Common myeloid progenitor, CD34-positive (primary cell): ENCODE measurements at regions not wholly inside any gene's neighbourhood (a gene's known extent, or its start where the extent isn't known, plus 50 kb on each side); places are given as distances from the start of the nearest gene placed in this dataset.
"Not testable (repeated sequence)": the region's sequence is repeated elsewhere in the genome, so short reads cannot be mapped to it uniquely, and the experiment has no call there.

Experiments used
- CTCF ChIA-PET: fragments of 350-600 bp; sonication (Branson Sonifier 250); formaldehyde crosslinking; loops from one replicate; lab custom pipeline; 2021; ENCODE audit warnings: antibody characterized with exemption; lab: Charles Lee
- POLR2A ChIA-PET: fragments of 350-600 bp; sonication (Branson Sonifier 250); formaldehyde crosslinking; loops from one replicate; lab custom pipeline; 2021; ENCODE audit warnings: antibody characterized with exemption; lab: Charles Lee
- DNase-seq, 3 donors: peaks; one replicate each; pipeline versions ENCODE4 v3.0.0 to v3.0.0-alpha.2; 2013
- H3K27ac ChIP-seq, 2 experiments: 1 replicate in 1 of 2; 2 replicates in 1 of 2; pipeline ENCODE4 v1.7.0; 2013; ENCODE audit warnings: inconsistent platforms in 2 of 2, low read length in 2 of 2, mild to moderate bottlenecking in 2 of 2, low read depth in 1 of 2, moderate library complexity in 1 of 2; ENCODE audit not compliant: severe bottlenecking in 2 of 2, insufficient read depth in 1 of 2, poor library complexity in 1 of 2
- H3K27me3 ChIP-seq, 5 experiments: replicated peaks in 2 of 5; 1 replicate in 3 of 5; 2 replicates in 2 of 5; pipeline versions ENCODE4 v1.6.1 to v1.7.0; 2013; ENCODE audit warnings: low read length in 4 of 5, mild to moderate bottlenecking in 2 of 5, moderate library complexity in 2 of 5, inconsistent platforms in 1 of 5; ENCODE audit not compliant: insufficient read depth in 5 of 5, control insufficient read depth in 4 of 5
- H3K36me3 ChIP-seq, 4 experiments: 1 replicate in 2 of 4; 2 replicates in 2 of 4; pipeline versions ENCODE4 v1.6.1 to v1.7.0; 2013; ENCODE audit warnings: low read length in 3 of 4, control low read depth in 1 of 4, mild to moderate bottlenecking in 1 of 4; ENCODE audit not compliant: control insufficient read depth in 4 of 4, insufficient read depth in 4 of 4
- H3K4me1 ChIP-seq, 4 experiments: 1 replicate in 3 of 4; 2 replicates in 1 of 4; pipeline versions ENCODE4 v1.6.1 to v1.7.1; 2013; ENCODE audit warnings: low read length in 3 of 4, mild to moderate bottlenecking in 3 of 4, control low read depth in 1 of 4, inconsistent platforms in 1 of 4, moderate library complexity in 1 of 4; ENCODE audit not compliant: control insufficient read depth in 4 of 4, insufficient read depth in 4 of 4; ENCODE audit errors: control extremely low read depth in 1 of 4
- H3K4me3 ChIP-seq, 7 experiments: 1 replicate in 4 of 7; 2 replicates in 3 of 7; pipeline versions ENCODE4 v1.5.1 to v1.7.0; 2013; ENCODE audit warnings: mild to moderate bottlenecking in 7 of 7, low read length in 6 of 7, moderate library complexity in 6 of 7, inconsistent platforms in 2 of 7, low read depth in 2 of 7, control low read depth in 1 of 7; ENCODE audit not compliant: insufficient read depth in 4 of 7, control insufficient read depth in 1 of 7; ENCODE audit errors: extremely low read depth in 1 of 7
- H3K9me3 ChIP-seq, 5 experiments: 1 replicate in 4 of 5; 2 replicates in 1 of 5; pipeline versions ENCODE4 v1.6.1 to v1.7.1; 2013; ENCODE audit warnings: low read length in 4 of 5, mild to moderate bottlenecking in 2 of 5, inconsistent platforms in 1 of 5, low read depth in 1 of 5, moderate library complexity in 1 of 5; ENCODE audit not compliant: control insufficient read depth in 4 of 5, insufficient read depth in 2 of 5; ENCODE audit errors: control extremely low read depth in 1 of 5
- WGBS: methylation state at CpG from one replicate; pipeline ENCODE4 v1.1.5; 2013; ENCODE audit not compliant: insufficient coverage; 5-methylcytosine and 5-hydroxymethylcytosine counted together

GRCh38 chr2:187180529-187180928 lies 267.5 kb downstream of the CALCRL start:
- no peak for DNase-seq
- Histone ChIP-seq H3K27ac (no peak overlapping the region), H3K9me3 (peaks cover 0 to 8% (median 3%) of the 10 kb centered on the region in 5 experiments), H3K36me3 (no peaks in the 10 kb centered on the region), H3K4me1 (no peaks in the 10 kb centered on the region), H3K4me3 (no peak overlapping the region), H3K27me3 (no peaks in the 10 kb centered on the region)
- ChIA-PET CTCF (no interaction called here), POLR2A (no interaction called here)
- 96% methylated on average over 3 of the region's 3 CpGs for WGBS

GRCh38 chr2:187178876-187179275 lies 269.2 kb downstream of the CALCRL start:
- H3K36me3 ChIP-seq, POLR2A ChIA-PET, CTCF ChIA-PET, DNase-seq, H3K27ac ChIP-seq, H3K4me3 ChIP-seq, H3K4me1 ChIP-seq, H3K27me3 ChIP-seq: not testable (repeated sequence)
- H3K9me3 ChIP-seq = peaks cover 0 to 13% (median 3%) of the 10 kb centered on the region in 5 experiments
- 92% methylated on average over 2 of the region's 3 CpGs for WGBS

GRCh38 chr2:187177253-187177652 lies 270.8 kb downstream of the CALCRL start:
- Histone ChIP-seq H3K27ac (no peak overlapping the region), H3K36me3 (no peaks in the 10 kb centered on the region), H3K4me1 (no peaks in the 10 kb centered on the region), H3K9me3 (peaks cover 0 to 20% (median 3%) of the 10 kb centered on the region in 5 experiments), H3K27me3 (no peaks in the 10 kb centered on the region), H3K4me3 (no peak overlapping the region)
- no peak for DNase-seq
- POLR2A ChIA-PET = no interaction called here
- CTCF ChIA-PET = interaction anchor here (1.0 kb wide), 1 partner anchor 120 kb away, joined by 3 read pairs; no protein-coding TSS in a partner anchor
- 100% methylated on average over 3 of the region's 10 CpGs for whole genome bisulfite sequencing

DNA sequence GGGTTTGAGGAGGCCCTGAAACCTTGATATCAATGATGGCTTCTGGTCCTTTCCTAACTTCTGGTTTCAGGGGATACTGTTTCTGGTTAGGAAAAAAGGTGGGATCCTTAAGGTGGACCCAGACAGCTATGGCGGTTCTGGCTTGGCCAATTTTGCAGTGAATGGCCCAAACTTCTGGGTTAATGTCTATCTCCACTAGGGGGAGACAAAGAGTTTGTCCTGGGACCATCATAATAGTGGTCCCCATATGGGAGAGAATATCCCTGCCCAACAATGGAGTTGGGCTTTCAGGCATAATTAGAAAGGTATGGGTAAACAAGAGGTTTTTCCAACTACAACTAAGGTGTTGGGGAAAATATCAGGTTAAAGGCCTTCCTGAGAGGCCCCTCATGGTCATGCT lies 273.5 kb downstream of the CALCRL start:
- ChIA-PET CTCF (no interaction called here), POLR2A (no interaction called here)
- H3K9me3 ChIP-seq = peaks cover 0 to 24% (median 0%) of the 10 kb centered on the region in 5 experiments
- no peak overlapping the region for H3K4me3 ChIP-seq
- 100% methylated on average over 1 of the region's 1 CpG for WGBS
- no peaks in the 10 kb centered on the region for H3K36me3 ChIP-seq
- peaks cover 0 to 6% (median 3%) of the 10 kb centered on the region in 4 experiments for H3K4me1 ChIP-seq
- no peak for DNase-seq
- no peak overlapping the region for H3K27ac ChIP-seq
- H3K27me3 ChIP-seq = no peaks in the 10 kb centered on the region

DNA sequence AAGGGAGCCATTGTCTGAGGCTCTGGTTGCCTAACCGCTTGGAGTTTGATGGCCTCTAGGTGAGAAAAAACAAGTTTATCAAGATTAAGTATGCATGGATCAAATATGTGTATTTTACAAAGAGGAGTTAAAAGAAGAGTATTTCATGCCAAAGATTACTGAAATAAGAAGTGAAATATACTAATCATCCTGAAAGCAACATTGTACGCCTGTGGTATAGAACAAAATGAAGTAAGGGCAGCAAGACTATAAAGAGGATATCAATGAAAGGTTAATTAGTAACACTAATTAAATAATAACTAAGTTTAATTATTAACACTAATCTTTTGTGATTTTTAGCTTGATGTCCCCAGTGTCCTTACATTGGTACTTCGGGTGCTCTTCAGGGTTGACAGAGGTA lies 276.7 kb downstream of the CALCRL start:
- peaks cover 0 to 24% (median 0%) of the 10 kb centered on the region in 5 experiments for H3K9me3 ChIP-seq
- H3K27ac ChIP-seq = no peak overlapping the region
- no peak overlapping the region for H3K4me3 ChIP-seq
- H3K36me3 ChIP-seq = no peaks in the 10 kb centered on the region
- no peak for DNase-seq
- WGBS = 94% methylated on average over 2 of the region's 3 CpGs
- ChIA-PET POLR2A (no interaction called here), CTCF (interaction anchor here (1.1 kb wide), 1 partner anchor 269 kb away, joined by 3 read pairs; no protein-coding TSS in a partner anchor)
- H3K4me1 ChIP-seq = peaks cover 5 to 20% (median 13%) of the 10 kb centered on the region in 4 experiments
- H3K27me3 ChIP-seq = no peaks in the 10 kb centered on the region

- H3K9me3 ChIP-seq = peaks cover 0 to 19% (median 0%) of the 10 kb centered on the region in 5 experiments
- peak in 2 of 3 donors; percentile 20 to 27 for DNase-seq
- CTCF ChIA-PET = interaction anchor here (1.2 kb wide), 1 partner anchor 33 kb away, joined by 3 read pairs; no protein-coding TSS in a partner anchor
- peak overlapping the region; percentile 97 to 98 for H3K27ac ChIP-seq
- WGBS = 93% methylated on average over 3 of the region's 3 CpGs
- peak overlapping the region in 1 of 7 experiments; percentile 43 for H3K4me3 ChIP-seq
- POLR2A ChIA-PET = no interaction called here
- no peaks in the 10 kb centered on the region for H3K36me3 ChIP-seq
- peaks cover 5 to 20% (median 13%) of the 10 kb centered on the region in 4 experiments for H3K4me1 ChIP-seq
- H3K27me3 ChIP-seq = no peaks in the 10 kb centered on the region
Measured at GRCh38 chr2:187169864-187170263, 278.2 kb downstream of the CALCRL start.
